ENCODE measurements at regions not wholly inside any gene's neighbourhood (a gene's known extent, or its start where the extent isn't known, plus 50 kb on each side); places are given as distances from the start of the nearest gene placed in this dataset.
"Not testable (repeated sequence)": the region's sequence is repeated elsewhere in the genome, so short reads cannot be mapped to it uniquely, and the experiment has no call there.

- DNase-seq (ENCODE audit: low spot score) = no peak
Observed at GRCh38 chr12:46087916-46088439, 97.6 kb upstream of the SCAF11 start.

DNA sequence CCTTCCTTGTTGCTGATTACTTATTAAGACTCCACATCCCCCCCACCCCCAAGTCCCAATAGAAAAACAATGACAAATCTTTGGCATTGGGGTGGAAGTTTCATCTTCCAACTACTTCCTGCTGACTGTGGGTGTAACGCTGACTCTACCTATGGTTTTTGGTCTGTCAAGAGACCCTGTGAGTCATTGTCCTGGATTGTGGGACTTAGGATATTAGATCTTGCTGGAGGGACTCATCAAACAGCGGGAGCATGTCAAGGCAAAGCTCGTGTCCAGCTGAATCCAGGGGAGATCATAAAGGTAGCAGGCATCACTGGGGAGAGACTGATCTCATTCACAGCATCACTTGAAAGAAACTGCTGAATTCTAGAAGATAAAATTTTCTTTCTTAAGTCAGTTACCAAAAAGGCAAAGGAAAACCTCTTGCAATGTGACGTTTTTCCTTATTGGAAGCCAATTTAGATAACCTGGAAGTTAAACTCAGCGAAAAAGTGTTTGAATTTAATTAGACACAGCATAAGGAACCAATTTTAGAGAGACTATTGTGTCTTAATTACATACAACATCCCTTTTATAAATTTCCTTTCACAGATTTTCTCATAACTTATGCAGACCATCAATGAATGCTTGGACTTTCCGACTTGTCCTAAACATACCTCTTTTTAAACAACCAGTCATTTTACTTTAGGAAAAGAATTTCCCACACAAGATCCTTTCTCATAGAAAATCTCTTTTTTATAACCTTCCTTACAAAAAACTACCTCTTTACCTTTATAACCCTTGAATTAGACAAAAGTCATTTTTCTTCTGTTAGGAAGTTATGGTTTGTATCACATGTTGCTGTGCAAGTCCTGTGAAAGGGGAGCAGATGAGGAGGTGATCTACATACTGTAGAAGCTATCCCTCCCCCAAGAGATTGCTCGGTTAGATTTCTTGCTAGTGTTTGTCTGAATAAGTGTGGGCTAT, 94.6 kb upstream of the SCAF11 start:
- DNase-seq (ENCODE audit: low spot score) = no peak

GRCh38 chr12:46082490-46083200, 92.3 kb upstream of the SCAF11 start:
- DNase-seq (ENCODE audit: low spot score) = no peak

DNA sequence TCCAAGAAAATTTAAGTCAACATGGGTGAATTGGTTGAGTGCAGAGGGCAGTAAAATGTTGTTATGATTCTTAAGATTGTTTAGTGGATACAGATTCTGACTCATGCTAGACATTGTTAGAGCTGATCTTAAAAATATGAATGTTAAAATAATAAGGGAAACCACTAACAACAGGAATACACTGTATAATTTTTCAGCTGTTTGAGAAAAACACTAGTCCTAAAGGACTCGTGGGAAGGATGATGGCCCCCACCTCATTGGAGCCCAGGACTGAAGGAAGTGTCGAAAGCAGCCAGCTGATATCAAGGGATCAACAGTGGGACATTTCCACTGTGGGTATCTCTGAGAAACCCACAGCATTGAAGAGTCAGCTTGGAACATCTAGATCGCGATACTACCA, 82.9 kb upstream of the SCAF11 start:
- no peak for DNase-seq (ENCODE audit: low spot score)

DNA sequence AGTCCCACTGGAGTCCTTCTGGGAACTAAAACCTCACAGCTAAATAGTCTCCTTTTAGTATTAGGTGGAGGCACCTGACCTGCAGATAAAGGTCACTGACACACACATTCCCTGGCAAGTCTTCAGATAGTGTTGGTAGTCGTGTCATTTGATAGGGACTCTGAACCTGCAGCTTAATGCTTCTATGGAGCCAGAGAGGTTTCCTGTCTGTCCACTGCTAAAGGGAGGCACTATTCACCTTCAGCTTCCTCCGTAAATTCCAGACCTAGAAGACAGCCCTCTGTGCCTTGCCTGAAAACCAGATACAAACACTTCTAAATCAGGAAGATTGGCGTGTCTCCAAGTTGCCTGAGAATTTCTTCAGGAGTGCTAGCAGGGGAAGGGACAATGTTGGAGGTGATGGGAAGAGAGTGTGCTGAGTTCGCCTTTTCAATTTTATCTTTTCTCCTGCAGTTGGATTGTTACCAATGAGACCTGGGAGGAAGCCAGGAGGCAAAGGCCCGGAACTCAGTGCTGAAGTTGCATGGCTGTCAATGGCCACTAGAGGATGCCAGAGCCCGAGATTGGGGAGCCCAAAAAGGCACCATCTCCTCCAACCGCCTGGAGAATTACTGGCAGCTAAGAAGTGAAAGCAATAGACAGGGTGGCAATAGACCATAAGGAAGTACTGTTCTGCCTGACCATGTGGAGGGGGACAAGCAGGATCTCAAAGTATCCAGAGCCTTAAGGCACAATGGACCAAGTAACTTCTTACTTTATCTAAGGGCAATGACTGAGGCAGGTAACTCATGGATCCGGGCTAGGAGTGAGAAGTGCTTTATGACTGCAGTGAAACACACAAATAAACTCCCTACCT, 81.6 kb upstream of the SCAF11 start:
- peak; percentile 70 for DNase-seq (ENCODE audit: low spot score)

GRCh38 chr12:46071335-46071734, 81.0 kb upstream of the SCAF11 start:
- no peak for DNase-seq (ENCODE audit: low spot score)

GRCh38 chr12:46067094-46067493, 76.7 kb upstream of the SCAF11 start:
- no peak for DNase-seq (ENCODE audit: low spot score)

- DNase-seq (ENCODE audit: low spot score) = no peak
Observed at GRCh38 chr12:46065412-46066166, 75.2 kb upstream of the SCAF11 start.

- no peak for DNase-seq (ENCODE audit: low spot score)
Observed at GRCh38 chr12:46064548-46064947, 74.2 kb upstream of the SCAF11 start.

- DNase-seq (ENCODE audit: low spot score) = not testable (repeated sequence)
Observed at GRCh38 chr12:46058697-46059096, 68.3 kb upstream of the SCAF11 start.

GRCh38 chr12:46050805-46051204, 60.4 kb upstream of the SCAF11 start:
- DNase-seq (ENCODE audit: low spot score) = no peak

- no peak for DNase-seq (ENCODE audit: low spot score)
Observed at GRCh38 chr12:46049665-46050064, 59.3 kb upstream of the SCAF11 start.

DNA sequence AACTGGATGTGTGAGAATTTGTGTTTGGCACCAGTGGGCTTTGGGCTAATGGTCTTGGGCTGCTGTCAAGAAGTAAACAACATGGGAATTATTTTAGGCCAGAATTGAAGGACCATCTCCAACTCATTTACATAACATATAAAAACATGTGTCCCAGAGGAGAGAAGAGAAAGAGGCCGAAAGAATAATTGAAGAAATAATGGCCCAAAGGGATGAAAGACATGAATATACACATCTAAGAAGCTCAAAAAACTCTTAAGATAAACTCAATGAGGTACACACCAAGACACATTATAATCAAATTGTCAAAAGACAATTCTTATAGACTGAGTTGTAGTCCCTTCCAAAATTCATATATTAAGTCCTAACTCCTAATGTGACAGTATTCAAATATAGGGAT, 56.1 kb upstream of the SCAF11 start:
- DNase-seq (ENCODE audit: low spot score) = no peak

GRCh38 chr12:46043972-46044520, 53.7 kb upstream of the SCAF11 start:
- DNase-seq (ENCODE audit: low spot score) = no peak
